Lower leg skin (tissue), 4 donors: ENCODE measurements at regions not wholly inside any gene's neighbourhood (a gene's known extent, or its start where the extent isn't known, plus 50 kb on each side); places are given as distances from the start of the nearest gene placed in this dataset.

Experiments
- DNase-seq, 2 donors: peaks; one replicate each; pipeline ENCODE4 v3.0.0-alpha.2; 2019; ENCODE audit warnings: low spot score in 2 of 2
- H3K4me3 ChIP-seq: fragments of 200-600 bp; sonication (generic); 2 replicates; pipeline ENCODE4 v1.5.1; 2017; ENCODE audit warnings: mild to moderate bottlenecking, low read depth; ENCODE audit not compliant: poor library complexity, severe bottlenecking
- POLR2A ChIP-seq, 2 donors: fragments of 450-650 bp; IDR thresholded peaks; one replicate each; pipeline ENCODE4 v1.6.1; 2016 to 2017; ENCODE audit warnings: antibody characterized with exemption in 2 of 2, mild to moderate bottlenecking in 1 of 2, moderate library complexity in 1 of 2
- WGBS, 2 donors: methylation state at CpG; one replicate each; pipeline ENCODE4 v1.1.5; 2018; 5-methylcytosine and 5-hydroxymethylcytosine counted together
- intact Hi-C: fragments of 100-400 bp; cut with DNase I; formaldehyde crosslinking; loops from one replicate; pipeline ENCODE4 v1.15.0; 2023; ENCODE audit warnings: low total_unique reads
- TF ChIP-seq, protein P1 (sequence below), 3 donors: fragments of 450-650 bp; IDR thresholded peaks; one replicate each; pipeline ENCODE4 v1.5.1; 2016; ENCODE audit warnings: antibody characterized with exemption in 3 of 3, mild to moderate bottlenecking in 3 of 3, moderate library complexity in 2 of 3

DNA sequence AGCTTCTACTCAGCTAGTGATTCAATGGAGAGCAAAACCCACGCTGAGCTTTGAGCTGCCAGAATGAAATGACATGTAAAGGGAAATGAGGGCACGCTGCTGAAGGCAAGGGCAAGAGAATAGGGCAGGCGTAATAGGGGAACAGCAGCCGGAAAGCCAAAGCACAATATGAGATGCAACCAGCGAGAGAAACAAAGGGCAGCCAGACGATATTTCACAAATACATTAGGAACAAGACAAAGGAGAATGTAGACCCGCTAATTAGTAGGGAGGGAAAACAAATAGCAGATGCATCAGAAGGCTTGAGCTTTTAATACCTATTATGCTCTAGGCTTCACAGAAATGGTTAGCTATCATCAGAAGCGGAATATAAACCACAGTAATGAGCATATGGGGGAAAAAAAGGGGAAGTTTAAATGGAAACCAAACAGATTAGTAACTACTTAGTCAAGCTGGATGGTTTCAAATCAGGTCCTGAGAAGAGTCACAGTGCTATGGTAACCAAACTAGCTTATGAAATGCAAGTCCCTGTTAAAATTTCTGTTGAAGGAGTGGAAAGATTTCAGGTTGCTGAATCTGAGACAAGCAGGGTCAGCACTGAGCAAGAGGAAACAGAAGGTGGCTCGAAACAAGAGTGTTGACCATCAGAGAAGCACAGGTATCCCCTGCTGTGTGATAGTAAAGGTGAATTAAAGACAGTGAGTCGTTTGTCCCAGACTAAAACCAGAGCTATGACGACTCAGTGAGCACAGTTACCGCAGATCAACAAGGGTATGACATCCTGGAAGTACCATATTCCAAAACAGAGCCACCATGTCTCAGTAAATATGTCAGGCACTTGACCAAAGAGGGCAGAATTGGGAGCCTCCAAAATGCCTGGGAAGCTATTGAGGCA, 496.9 kb upstream of the CELF2 start:
- intact Hi-C loops = no loop called here
- TF ChIP-seq POLR2A (IDR thresholded peaks at IDR 0.05) = no peak
- TF ChIP-seq, protein P1, sequence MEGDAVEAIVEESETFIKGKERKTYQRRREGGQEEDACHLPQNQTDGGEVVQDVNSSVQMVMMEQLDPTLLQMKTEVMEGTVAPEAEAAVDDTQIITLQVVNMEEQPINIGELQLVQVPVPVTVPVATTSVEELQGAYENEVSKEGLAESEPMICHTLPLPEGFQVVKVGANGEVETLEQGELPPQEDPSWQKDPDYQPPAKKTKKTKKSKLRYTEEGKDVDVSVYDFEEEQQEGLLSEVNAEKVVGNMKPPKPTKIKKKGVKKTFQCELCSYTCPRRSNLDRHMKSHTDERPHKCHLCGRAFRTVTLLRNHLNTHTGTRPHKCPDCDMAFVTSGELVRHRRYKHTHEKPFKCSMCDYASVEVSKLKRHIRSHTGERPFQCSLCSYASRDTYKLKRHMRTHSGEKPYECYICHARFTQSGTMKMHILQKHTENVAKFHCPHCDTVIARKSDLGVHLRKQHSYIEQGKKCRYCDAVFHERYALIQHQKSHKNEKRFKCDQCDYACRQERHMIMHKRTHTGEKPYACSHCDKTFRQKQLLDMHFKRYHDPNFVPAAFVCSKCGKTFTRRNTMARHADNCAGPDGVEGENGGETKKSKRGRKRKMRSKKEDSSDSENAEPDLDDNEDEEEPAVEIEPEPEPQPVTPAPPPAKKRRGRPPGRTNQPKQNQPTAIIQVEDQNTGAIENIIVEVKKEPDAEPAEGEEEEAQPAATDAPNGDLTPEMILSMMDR (IDR thresholded peaks at IDR 0.05) = no peak
- no peak overlapping the region for H3K4me3 ChIP-seq
- 83 to 85% methylated on average over 12 of the region's 12 CpGs for WGBS, 2 donors
- no peak for DNase-seq

DNA sequence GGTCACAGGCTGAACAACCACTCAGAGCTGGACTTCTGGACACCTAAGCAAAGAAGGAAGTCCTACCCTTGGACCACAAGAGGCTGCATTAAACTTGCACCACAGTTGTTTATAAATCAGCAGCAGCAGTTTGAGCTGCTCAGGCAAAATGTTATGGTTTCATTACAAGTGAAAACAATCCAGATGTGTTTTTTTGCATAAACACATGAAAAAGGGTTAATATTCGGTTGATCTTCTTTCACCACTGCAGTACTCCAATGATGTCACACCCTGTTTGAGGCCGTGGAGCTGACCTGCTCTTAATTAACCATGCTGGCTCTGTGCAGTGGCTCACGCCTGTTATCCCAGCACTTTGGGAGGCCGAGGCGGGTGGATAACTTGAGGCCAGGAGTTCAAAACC, 490.8 kb upstream of the CELF2 start:
- no peak for TF ChIP-seq POLR2A (IDR thresholded peaks at IDR 0.05)
- TF ChIP-seq, protein P1 (IDR thresholded peaks at IDR 0.05) = no peak
- intact Hi-C loops = no loop called here
- WGBS, 2 donors = 74 to 75% methylated on average over 5 of the region's 5 CpGs
- no peak overlapping the region for H3K4me3 ChIP-seq
- DNase-seq = no peak

DNA sequence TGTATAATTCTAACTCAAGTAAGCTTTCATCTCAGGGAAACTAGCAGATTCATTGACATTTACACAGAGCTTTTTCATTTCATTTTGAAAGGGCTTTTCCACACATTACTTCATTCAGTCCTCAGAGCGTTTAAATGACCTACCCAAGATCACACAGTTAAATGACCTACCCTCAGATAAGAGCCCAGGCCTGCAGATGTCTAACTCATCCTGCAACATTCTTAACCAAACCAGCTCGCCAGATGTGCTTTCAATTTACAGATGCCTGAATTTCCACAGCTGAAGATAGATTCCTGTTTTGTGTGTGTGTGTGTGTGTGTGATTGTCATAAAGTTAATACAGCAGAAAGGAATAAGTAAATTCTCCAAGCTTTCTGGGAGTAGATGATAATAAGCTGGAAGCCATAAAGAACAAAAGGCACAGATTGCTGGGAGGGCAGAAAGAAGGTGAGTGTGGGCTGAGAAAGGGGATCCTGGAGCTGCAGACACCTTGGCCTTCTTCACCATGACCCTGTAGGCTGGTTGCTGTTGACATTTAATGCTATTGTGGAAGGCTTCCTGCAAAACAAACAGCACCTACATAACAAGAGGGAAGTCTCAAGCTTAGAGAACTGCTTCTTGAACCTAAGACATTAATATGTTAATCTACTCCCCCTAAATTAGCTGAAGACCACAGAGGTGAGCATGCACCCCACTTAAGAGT, 489.7 kb upstream of the CELF2 start:
- intact Hi-C loops = no loop called here
- WGBS, 2 donors = 85 to 91% methylated on average over 2 of the region's 2 CpGs
- H3K4me3 ChIP-seq = no peak overlapping the region
- DNase-seq = no peak
- TF ChIP-seq, protein P1 (IDR thresholded peaks at IDR 0.05) = no peak
- TF ChIP-seq POLR2A (IDR thresholded peaks at IDR 0.05) = no peak

DNA sequence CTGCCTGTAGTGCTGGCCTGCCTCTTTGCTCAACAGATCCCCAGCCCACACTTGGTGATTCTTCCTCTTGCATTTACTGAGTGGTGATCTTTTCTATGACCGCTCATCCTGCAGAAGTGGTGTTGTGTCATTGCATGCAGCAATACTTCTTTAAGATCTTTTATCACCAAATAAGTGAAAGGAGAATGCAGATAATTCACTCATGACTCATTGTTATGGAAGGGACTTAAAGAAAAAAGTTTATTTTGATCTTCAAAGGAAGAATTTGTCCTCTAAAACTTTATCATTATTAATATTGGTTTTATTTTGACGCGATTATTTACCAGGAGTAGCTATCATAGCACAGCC, 489.1 kb upstream of the CELF2 start:
- 92 to 97% methylated on average over 3 of the region's 3 CpGs for WGBS, 2 donors
- intact Hi-C loops = no loop called here
- no peak for DNase-seq
- TF ChIP-seq POLR2A (IDR thresholded peaks at IDR 0.05) = no peak
- TF ChIP-seq, protein P1 (IDR thresholded peaks at IDR 0.05) = no peak
- H3K4me3 ChIP-seq = no peak overlapping the region

DNA sequence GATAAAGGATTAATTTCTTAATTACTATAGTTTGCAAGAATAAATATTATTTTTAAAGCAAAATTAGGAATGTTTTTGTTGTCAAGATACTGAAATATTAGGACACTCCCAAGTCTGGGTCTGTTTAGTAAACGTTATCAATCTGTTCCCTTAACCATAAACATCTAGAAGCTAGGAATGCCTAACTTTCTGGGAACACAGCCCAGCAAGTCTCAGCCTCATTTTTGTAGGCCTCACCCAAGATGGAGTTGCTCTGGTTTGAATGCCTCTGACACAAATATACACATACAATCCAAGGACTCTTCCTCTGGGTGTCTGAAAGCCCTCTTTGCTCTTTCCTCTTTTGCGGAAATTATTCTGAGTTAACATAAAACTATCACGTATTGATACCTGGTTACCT, 487.4 kb upstream of the CELF2 start:
- no peak for TF ChIP-seq POLR2A (IDR thresholded peaks at IDR 0.05)
- TF ChIP-seq, protein P1 (IDR thresholded peaks at IDR 0.05) = no peak
- intact Hi-C loops = no loop called here
- DNase-seq = no peak
- H3K4me3 ChIP-seq = no peak overlapping the region
- WGBS, 2 donors = 63 to 64% methylated on average over 3 of the region's 3 CpGs
